OCI-M2 (cell line): ENCODE measurements at regions not wholly inside any gene's neighbourhood (a gene's known extent, or its start where the extent isn't known, plus 50 kb on each side); places are given as distances from the start of the nearest gene placed in this dataset.

Experiments
- DNase-seq: peaks from one replicate; lab custom pipeline; 2025; ENCODE audit not compliant: unreplicated experiment; lab: John Stamatoyannopoulos, UW

DNA sequence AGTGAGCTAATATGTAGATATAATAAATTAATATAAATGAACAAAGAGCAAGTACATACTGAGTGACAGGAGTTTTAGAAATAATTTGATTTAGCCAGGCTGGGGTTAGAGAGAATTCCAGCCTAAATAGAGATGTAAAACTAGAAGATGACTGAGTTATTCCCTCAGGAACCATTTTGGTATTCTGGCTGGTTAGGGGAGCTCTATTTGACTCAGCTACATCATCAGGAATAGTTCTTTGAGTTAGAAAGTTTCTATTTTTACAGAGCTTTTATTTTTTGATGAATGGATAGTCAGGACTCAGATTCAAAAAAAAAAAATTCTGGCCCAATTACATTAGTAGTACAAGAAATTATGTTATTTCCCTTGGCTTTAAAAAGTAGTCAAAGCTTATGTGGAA lies 180.4 kb upstream of the MID1 start:
- DNase-seq = no peak

DNA sequence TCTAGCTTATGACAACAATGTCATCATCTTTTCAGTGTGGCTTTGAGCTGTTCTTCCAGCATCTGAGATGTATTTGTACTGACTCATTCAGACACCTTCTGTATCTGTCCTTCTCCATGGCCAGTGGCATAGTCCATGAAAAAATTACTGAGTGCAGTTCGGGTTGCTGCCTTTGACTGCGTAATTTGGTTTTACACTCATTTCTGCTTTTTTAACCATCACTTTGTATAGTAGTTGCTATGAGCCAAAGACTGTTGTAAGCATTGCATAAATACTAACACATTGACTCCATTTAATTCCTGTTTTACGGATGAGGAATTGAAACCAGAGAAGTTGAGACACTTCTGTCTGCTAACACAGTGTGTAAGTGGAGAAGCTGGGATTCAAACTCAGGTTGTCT lies 190.7 kb upstream of the MID1 start:
- no peak for DNase-seq

GRCh38 chrX:10813761-10814160 lies 193.4 kb upstream of the MID1 start:
- DNase-seq = no peak

- DNase-seq = no peak
Observed at GRCh38 chrX:10818651-10819050, 198.3 kb upstream of the MID1 start.

DNA sequence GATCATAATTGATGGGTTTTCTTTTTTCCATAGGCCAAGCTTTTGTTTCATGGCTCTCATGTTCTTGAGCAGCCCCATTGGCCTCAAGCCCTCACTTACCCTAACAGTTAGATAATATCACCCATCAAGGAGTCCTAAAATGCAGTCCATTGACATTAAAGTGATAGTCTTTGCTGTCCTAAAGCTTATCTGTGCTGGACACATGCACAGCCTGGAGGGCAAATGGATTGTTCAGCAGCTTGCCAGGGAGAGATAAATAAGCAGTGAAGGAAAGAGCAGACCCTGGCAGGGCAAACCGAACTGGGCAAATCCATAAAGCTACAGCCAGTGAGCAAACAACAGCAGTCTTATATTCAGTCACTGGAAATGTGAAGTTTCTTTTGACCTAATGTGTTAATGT lies 199.6 kb upstream of the MID1 start:
- no peak for DNase-seq

- no peak for DNase-seq
Observed at GRCh38 chrX:10821293-10821692, 200.9 kb upstream of the MID1 start.

DNA sequence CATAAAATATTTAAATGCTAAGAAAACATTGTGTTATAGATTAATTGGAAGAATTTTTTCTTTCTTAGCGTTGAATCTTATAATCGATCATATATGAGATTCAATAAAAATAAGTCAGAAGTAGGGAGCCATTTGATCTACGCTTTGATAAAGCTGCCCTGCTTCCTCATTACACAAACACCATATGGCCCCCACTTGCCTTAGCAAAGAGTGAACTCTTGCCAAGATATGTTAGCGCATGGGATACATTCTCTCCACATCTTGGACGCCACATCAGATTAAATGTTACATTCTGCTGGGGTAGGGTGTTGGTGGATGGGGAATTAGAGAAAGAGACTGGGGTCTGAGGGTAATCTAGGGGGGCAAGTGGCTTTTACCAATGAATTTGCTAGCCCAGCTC lies 207.7 kb upstream of the MID1 start:
- no peak for DNase-seq

DNA sequence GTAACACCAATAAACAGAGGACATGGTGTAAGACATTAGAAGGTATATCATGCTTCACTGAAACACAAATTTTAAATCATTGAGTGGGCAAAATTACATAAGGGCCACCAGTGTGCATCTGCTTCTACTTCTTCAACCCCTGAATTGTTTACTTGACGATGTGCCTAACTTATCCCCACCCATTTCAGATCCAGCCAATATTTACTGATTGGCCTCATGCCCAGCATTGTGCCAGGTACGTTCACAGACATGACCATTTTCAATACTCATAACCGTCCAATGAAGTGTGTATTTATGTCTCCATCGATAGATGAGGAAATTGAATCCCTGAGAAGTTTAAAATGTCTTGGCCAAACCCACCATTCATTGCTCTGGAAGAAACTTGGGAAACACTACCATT lies 208.3 kb upstream of the MID1 start:
- DNase-seq = no peak

DNA sequence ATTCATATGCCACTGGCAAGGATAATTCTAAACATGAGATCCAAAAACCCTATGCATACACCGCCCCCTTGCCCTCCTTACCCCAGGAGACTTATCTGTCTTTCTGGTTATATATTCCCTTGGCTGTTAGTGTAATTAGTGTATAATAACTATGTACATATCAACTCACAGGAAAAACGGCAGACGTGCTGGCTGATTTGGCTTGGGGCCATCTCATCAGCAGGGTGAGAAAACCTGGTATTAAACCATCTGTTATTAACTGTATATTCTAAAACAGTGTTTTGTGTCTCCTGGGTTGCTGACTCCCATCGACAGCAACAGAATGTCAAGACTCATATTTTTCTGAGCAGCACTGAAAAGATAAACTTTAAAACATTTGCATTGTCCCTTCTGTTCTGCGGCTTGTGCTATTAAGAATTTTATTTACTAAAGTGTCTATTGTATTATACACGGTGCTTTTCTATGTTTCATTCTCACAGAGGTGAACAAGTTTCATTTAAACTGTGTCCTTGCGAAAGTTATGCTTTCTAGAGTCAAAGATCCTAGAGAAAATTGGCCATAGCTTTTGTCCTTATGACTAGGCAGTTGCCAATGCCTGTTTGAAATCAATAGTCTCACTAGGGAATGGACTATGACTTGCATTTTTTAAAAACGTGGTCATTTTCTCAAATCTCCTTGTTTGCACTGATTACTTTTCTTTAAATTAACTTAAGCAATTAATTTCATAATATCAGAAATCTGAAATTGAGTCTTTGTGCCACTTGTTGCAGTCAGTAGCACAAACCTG lies 211.5 kb upstream of the MID1 start:
- DNase-seq = no peak

DNA sequence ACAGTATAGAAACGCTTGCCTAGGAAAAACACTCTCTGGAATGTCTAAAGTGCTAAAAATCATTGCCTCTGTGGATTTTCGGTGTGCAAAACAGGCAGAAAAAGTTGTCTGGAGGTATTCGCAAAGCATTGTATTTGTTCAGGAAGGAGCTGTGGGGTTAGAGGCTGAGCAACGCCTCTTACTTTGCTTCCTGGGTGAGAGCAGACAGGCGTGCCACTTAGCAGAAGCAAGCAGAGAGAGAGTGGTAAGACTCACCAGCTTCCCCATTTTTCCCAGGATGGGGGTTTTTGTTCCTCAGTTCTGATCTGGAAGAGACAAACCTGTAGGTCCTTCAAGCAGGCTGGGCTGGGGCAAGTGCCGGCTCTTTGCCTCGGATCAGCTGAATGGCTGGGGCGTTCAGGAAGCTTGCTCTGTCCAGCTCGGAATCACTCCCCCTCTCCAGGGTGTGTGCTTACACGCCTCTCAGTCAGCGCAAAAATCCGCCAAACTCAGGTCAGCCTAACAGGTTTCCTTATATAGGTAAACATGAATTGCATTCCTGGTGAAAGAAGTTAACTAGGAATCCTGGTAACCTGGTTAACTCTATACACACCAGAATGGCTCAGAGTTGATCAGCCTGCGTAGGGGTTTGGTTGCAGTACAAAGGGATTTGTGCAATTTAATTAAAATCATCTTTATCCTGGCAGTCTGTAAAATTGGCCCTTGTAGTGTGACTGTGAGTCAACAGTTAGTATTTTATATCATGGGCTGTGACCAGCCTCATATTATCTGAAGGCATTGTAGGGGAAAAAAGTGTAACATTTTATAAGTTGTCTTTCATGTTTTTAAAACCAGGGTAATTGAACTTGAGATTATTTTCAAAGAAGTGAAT lies 213.1 kb upstream of the MID1 start:
- no peak for DNase-seq

- peak; percentile 11 for DNase-seq
Observed at GRCh38 chrX:10841579-10841978, 221.2 kb upstream of the MID1 start.

GRCh38 chrX:10842646-10843045 lies 222.3 kb upstream of the MID1 start:
- no peak for DNase-seq

- DNase-seq = no peak
Observed at GRCh38 chrX:10847333-10847732, 226.9 kb upstream of the MID1 start.

DNA sequence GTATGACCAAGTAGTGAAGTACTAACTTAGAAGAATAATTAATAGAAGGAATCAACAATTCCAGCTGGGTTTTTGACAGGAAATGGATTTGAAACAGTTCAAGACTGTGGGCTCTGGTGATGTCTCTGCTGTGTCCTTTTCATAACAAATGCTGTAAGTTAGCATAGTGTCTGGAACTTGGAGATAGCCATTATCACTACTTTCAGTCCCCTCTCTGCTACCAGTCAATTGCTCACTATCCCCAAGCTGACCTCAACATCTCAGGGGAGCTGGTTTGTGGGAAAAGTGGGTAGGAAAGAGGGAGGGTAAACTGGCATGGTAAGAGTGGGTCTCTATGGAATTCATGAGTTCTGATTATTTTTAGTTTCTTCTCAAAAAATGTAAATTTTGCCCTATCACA lies 231.4 kb upstream of the MID1 start:
- peak; percentile 57 for DNase-seq

GRCh38 chrX:10854594-10854993 lies 234.2 kb upstream of the MID1 start:
- no peak for DNase-seq

- DNase-seq = no peak
Observed at GRCh38 chrX:10855845-10856244, 235.5 kb upstream of the MID1 start.

GRCh38 chrX:10856797-10857196 lies 236.4 kb upstream of the MID1 start:
- DNase-seq = no peak

GRCh38 chrX:10859353-10859752 lies 239.0 kb upstream of the MID1 start:
- DNase-seq = no peak

DNA sequence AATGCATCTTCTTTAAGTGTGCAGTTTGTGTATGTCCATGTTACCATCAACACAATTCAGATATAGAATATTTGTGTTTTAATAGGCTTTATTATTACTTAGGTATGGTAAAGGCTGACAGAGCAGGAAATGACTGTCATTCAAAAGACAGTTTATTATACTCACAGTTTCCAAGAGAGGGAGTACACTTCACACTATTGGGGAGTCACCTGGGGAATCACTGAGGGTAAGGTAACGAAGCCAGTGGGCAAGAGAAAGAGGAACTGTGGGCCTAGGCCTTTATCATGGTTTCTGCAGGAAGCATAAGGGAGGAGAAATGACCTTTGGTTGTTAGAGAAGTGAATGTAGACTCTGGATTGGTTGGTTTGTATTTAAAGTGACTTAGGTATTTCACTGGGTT lies 235.1 kb upstream of the HCCS start:
- DNase-seq = no peak

GRCh38 chrX:10882484-10882883 lies 228.6 kb upstream of the HCCS start:
- no peak for DNase-seq

DNA sequence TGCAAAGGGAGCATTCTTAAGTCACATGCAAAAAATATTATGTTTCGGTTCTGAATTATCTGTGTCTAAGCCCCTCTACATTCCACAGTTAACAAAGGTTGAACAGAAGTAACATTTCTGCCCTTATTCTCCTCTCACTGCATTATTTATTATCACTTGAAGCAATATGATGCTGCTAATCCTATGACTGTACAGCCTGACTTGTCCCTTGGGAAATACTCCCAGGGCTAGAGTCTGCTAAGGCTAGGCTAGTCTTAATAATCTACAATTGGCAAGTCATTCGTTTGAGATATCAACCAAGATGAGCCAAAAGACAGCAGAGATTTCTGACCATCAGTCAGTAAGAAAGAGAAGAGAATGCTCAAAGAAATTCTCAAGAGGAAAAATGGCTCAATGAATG lies 226.9 kb upstream of the HCCS start:
- DNase-seq = no peak

DNA sequence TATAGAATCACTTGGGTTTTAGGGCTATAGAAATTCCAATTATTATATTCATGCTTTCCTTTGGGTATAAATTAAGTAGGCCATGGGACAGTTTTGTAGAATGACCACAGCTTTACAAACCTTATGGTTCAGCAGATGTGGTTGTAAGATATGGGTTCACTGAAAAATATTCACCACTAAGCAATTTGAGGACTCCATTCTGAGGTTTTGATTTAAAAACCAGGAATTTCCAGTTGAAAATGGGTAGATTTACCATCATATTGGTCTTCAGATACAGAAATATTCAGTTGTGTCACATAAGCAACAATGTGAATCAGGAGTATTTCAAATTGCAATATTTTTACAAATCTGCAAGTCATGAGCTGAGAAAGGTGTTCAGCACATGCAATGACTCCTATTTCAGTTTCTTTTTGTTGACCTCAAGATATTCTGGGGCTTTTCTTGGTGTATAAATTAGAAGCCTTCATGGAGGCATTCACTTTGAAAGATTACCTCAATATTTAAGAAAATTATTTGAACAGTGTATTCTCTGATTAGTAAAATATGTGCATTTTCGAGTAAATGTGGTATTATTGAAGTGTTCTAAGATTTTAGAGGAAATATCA lies 218.4 kb upstream of the HCCS start:
- DNase-seq = no peak
